Stimulated activated CD8-positive, alpha-beta memory T cell treated with anti-CD3 and anti-CD28 coated beads, Interleukin-7, amount 100 ng/mL, for 48 hours (primary cell): ENCODE measurements at regions not wholly inside any gene's neighbourhood (a gene's known extent, or its start where the extent isn't known, plus 50 kb on each side); places are given as distances from the start of the nearest gene placed in this dataset.

Source experiments
- DNase-seq, 2 donors: peaks; one replicate each; pipeline ENCODE4 v3.0.0-alpha.2; 2020; ENCODE audit warnings: low read depth in 1 of 2; ENCODE audit errors: extremely low read depth in 1 of 2

GRCh38 chr5:175056831-175057230 is 332.4 kb downstream of the MSX2 start:
- DNase-seq, result no peak

GRCh38 chr5:175054243-175054642 is 329.9 kb downstream of the MSX2 start:
- no peak for DNase-seq

- no peak for DNase-seq
Observed at GRCh38 chr5:175052351-175052750, 328.0 kb downstream of the MSX2 start.

GRCh38 chr5:175047048-175047447 is 322.7 kb downstream of the MSX2 start:
- no peak for DNase-seq

GRCh38 chr5:175045820-175046219 is 321.4 kb downstream of the MSX2 start:
- no peak for DNase-seq

- no peak for DNase-seq
Observed at GRCh38 chr5:175037820-175038219, 313.4 kb downstream of the MSX2 start.

GRCh38 chr5:175035882-175036533 is 311.6 kb downstream of the MSX2 start:
- no peak for DNase-seq

GRCh38 chr5:175034924-175035323 is 310.5 kb downstream of the MSX2 start:
- no peak for DNase-seq

GRCh38 chr5:175032741-175033151 is 308.4 kb downstream of the MSX2 start:
- no peak for DNase-seq

- no peak for DNase-seq
Observed at GRCh38 chr5:175032013-175032412, 307.6 kb downstream of the MSX2 start.

GRCh38 chr5:175027390-175027789 is 303.0 kb downstream of the MSX2 start:
- no peak for DNase-seq

- DNase-seq, result no peak
Observed at GRCh38 chr5:175025077-175025476, 300.7 kb downstream of the MSX2 start.

GRCh38 chr5:175021841-175022625 is 297.7 kb downstream of the MSX2 start:
- no peak for DNase-seq

- no peak for DNase-seq
Observed at GRCh38 chr5:175021321-175021720, 296.9 kb downstream of the MSX2 start.

- DNase-seq, result no peak
Observed at GRCh38 chr5:175015028-175015685, 290.8 kb downstream of the MSX2 start.

- no peak for DNase-seq
Observed at GRCh38 chr5:175013251-175013650, 288.9 kb downstream of the MSX2 start.

GRCh38 chr5:175012267-175012666 is 287.9 kb downstream of the MSX2 start:
- DNase-seq, result no peak

GRCh38 chr5:175003531-175003930 is 279.1 kb downstream of the MSX2 start:
- no peak for DNase-seq

- no peak for DNase-seq
Observed at GRCh38 chr5:175001876-175002645, 277.7 kb downstream of the MSX2 start.

- DNase-seq, result no peak
Observed at GRCh38 chr5:175001311-175001710, 276.9 kb downstream of the MSX2 start.

GRCh38 chr5:174999581-174999980 is 275.2 kb downstream of the MSX2 start:
- DNase-seq, result no peak
